Ectodermal cell (in vitro differentiated cells): ENCODE measurements at regions not wholly inside any gene's neighbourhood (a gene's known extent, or its start where the extent isn't known, plus 50 kb on each side); places are given as distances from the start of the nearest gene placed in this dataset.

Experiments
- H3K27ac ChIP-seq: 2 replicates; pipeline ENCODE4 v1.7.0; 2013; ENCODE audit warnings: mild to moderate bottlenecking, low read depth, low read length; ENCODE audit not compliant: insufficient read depth, poor library complexity, severe bottlenecking
- H3K27me3 ChIP-seq: 2 replicates; pipeline ENCODE4 v1.7.0; 2013; ENCODE audit warnings: mild to moderate bottlenecking, low read length; ENCODE audit not compliant: insufficient read depth, control insufficient read depth, poor library complexity, severe bottlenecking
- H3K36me3 ChIP-seq: one replicate; pipeline ENCODE4 v1.7.0; 2013; ENCODE audit warnings: low read length; ENCODE audit not compliant: control insufficient read depth, insufficient read depth
- H3K4me1 ChIP-seq: one replicate; pipeline ENCODE4 v1.7.0; 2013; ENCODE audit warnings: low read length; ENCODE audit not compliant: control insufficient read depth, insufficient read depth
- H3K4me3 ChIP-seq: 2 replicates; pipeline ENCODE4 v1.7.0; 2013; ENCODE audit warnings: low read depth, low read length, control low read depth; ENCODE audit not compliant: insufficient read depth
- H3K9me3 ChIP-seq: 2 replicates; pipeline ENCODE4 v1.7.0; 2013; ENCODE audit warnings: mild to moderate bottlenecking, low read length, moderate library complexity; ENCODE audit not compliant: control insufficient read depth
- WGBS, 2 experiments: methylation state at CpG; one replicate each; pipeline ENCODE4 v1.1.7; 2013; ENCODE audit warnings: missing lambda C conversion rate in 2 of 2; 5-methylcytosine and 5-hydroxymethylcytosine counted together

- no peaks in the 10 kb centered on the region for H3K27me3 ChIP-seq
- H3K27ac ChIP-seq = no peak overlapping the region
- no peaks in the 10 kb centered on the region for H3K36me3 ChIP-seq
- H3K4me1 ChIP-seq = peaks cover 19% of the 10 kb centered on the region
- WGBS, 2 experiments = 92% methylated on average over 14 of the region's 14 CpGs
- H3K9me3 ChIP-seq = no peaks in the 10 kb centered on the region
- no peak overlapping the region for H3K4me3 ChIP-seq
Observed at GRCh38 chr2:16325016-16325975, 340.3 kb downstream of the CYRIA start.

GRCh38 chr2:16324544-16324937, 341.1 kb downstream of the CYRIA start:
- Histone ChIP-seq H3K4me3 (no peak overlapping the region), H3K36me3 (no peaks in the 10 kb centered on the region), H3K4me1 (peaks cover 23% of the 10 kb centered on the region), H3K27me3 (no peaks in the 10 kb centered on the region), H3K27ac (no peak overlapping the region), H3K9me3 (no peaks in the 10 kb centered on the region)

DNA sequence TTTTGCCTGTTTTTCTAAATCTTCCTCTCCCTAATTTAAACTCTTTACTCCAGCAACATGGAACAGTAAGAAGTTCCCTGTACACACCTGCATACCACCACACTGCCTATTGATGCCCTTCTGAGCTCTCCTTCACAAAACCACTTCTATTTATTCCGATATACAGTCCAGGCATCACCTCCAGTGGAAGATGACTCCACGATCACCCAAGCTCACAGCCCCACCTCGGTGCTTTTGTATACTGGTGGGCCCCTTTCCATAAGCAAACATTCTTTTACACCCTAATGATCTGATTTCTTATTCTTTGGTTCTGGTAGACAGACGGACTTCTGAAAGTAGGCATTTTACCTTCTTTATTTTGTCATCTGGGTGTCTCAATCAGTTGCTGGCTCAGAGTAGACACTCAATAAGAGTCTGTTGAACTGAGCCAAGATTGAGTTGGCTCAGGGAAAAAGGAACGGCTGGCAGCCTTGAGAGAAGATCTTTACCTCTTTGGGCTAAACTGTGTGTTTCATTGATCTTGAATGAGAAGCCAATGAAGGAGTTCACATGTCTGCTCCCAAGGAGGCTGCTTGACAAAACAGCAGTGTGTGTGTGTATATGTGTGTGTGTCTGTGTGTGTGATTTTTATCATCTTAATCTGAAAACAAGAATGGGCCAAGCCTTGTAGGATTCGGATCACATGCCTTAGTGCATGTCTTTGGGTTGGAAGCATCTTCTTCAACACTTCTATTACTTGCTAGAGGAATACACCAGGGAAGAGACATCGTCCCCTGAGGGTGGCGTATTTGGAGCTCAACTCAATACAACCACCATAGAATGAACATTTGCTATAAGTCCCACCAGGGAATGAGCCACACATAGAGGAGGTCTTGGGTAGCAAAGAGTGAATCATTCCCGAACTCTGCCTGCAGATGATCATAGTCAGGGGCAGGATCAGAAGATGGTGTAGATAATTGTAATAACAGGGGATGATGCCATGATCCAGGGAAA, 341.8 kb downstream of the CYRIA start:
- Histone ChIP-seq H3K9me3 (no peaks in the 10 kb centered on the region), H3K27me3 (no peaks in the 10 kb centered on the region), H3K4me3 (no peak overlapping the region), H3K36me3 (no peaks in the 10 kb centered on the region), H3K4me1 (peaks cover 25% of the 10 kb centered on the region), H3K27ac (no peak overlapping the region)
- WGBS, 2 experiments = 94 to 95% methylated on average over 9 of the region's 9 CpGs

DNA sequence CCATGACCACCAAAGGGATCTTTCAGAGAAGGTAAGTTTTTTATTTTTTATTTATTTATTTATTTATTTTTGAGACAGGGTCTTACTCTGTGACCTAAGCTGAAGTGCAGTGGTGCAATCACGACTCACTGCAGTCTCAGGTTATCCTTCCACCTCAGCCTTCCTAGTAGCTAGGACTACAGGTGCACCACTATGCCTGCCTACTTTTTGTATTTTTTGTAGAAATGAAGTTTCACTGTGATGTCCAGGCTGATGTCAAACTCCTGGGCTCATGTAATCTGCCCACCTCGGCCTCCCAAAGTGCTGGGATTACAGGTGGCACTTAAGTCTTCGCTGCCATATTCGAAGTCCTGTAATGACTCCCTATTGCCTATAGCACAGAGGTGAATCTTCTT, 342.5 kb downstream of the CYRIA start:
- H3K4me1 ChIP-seq = peaks cover 32% of the 10 kb centered on the region
- H3K27me3 ChIP-seq = no peaks in the 10 kb centered on the region
- WGBS, 2 experiments = 91 to 93% methylated on average over 4 of the region's 4 CpGs

DNA sequence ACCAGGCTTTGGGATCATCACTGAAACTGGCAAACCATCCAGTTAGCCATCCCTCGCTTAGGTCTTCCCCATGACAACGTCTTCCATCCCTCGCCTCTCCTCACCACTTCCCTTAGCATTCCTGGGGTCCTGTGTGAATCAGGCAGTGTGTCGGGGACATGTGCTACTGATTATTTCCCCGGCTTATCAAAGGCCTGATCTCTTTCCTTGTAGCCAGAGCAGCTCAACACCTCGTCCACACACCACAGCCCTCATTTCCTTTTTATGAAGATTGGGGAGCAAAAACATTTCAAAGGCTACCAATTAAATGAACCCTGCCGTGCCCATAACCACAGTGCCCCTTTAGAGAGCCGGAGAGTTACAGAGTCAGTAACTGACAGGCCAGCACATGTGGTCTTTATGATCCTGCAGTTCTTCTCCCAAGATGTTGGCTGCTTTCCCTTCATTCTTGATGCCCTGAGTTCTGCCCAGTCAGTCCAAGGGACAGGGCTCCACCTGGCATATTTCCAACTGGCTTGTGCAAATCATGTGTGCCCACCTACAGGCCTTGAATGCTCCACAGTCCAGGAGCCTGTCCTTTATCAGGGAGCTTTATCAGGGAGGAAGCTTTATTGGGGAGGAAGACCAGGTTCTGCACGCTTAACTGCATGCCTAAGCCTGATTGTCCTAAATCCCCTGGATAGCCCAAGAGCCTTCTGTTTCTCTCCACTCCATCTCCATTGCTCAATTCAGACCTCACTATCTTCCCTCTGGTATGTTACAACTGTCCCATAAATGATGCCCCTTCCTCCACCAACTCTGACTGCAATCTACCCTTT, 343.1 kb downstream of the CYRIA start:
- Histone ChIP-seq H3K9me3 (no peaks in the 10 kb centered on the region), H3K27me3 (no peaks in the 10 kb centered on the region), H3K36me3 (no peaks in the 10 kb centered on the region), H3K4me1 (peaks cover 34% of the 10 kb centered on the region), H3K27ac (no peak overlapping the region), H3K4me3 (no peak overlapping the region)
- WGBS, 2 experiments = 89 to 93% methylated on average over 9 of the region's 9 CpGs

More for the DNA sequence above, 342.5 kb downstream of the CYRIA start:
- H3K9me3 ChIP-seq = no peaks in the 10 kb centered on the region
- H3K27ac ChIP-seq = no peak overlapping the region
- H3K36me3 ChIP-seq = no peaks in the 10 kb centered on the region
- no peak overlapping the region for H3K4me3 ChIP-seq

DNA sequence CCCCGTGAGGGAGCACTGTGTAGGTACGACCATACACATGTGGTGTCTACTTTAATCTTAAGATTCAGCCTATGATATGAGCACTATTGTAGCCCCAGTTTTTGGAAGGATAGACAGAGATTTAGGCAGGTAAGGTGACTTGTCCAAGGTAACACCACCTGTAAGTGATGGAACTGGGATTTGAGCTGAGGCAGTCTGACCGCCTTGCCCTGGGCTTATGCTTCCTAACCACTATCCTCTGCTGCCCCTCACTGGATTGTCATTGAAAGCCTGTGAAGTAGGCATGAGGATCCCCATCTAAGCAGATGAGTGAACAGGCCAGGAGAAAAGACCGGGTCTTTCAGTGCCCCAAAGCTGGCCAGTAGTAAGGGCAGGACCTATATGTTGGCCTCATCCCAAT, 343.8 kb downstream of the CYRIA start:
- Histone ChIP-seq H3K4me1 (peaks cover 34% of the 10 kb centered on the region), H3K36me3 (no peaks in the 10 kb centered on the region), H3K4me3 (no peak overlapping the region), H3K27ac (no peak overlapping the region), H3K9me3 (no peaks in the 10 kb centered on the region), H3K27me3 (no peaks in the 10 kb centered on the region)
- 85 to 96% methylated on average over 4 of the region's 4 CpGs for WGBS, 2 experiments

DNA sequence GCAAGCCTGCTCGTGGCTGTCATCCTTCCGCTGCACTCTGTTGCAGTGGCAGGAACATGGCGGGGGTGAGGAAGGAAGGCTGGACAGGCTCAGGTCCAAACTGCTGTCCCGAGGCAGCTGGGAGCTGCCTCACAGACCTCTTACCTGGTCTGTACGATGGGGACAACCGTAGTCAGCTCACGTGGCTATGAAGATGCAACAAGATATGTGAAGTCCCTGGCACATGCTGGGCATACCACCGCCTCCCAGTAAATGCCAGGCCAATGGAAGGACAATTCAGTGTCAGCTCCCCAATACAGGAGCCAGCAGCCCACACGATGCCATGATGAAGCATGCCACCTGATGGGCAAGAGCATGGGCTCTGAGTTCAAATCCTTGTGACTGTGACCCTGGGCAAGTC, 344.4 kb downstream of the CYRIA start:
- no peak overlapping the region for H3K27ac ChIP-seq
- H3K4me1 ChIP-seq = peaks cover 34% of the 10 kb centered on the region
- WGBS, 2 experiments = 92 to 93% methylated on average over 9 of the region's 9 CpGs
- H3K4me3 ChIP-seq = no peak overlapping the region
- no peaks in the 10 kb centered on the region for H3K9me3 ChIP-seq
- no peaks in the 10 kb centered on the region for H3K27me3 ChIP-seq
- no peaks in the 10 kb centered on the region for H3K36me3 ChIP-seq

DNA sequence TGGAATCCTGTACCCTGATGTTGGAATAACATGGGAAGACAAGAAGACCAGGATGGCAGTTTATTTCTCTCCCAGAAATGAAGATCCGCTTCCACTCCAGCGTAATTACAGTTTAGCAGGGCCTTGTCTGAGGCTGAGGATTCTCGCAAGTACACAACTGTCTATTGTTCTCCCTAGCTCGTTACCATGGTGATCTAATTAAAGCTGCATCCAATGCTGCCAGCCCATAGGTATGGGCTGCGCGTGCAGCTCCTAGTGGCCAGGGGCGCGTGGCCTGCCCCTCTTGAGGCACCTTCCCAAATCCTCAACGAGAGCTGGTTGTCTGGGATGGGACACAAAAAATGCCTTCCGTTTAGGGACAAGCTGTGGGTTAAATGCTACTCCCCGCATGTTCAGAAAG, 344.9 kb downstream of the CYRIA start:
- Histone ChIP-seq H3K9me3 (no peaks in the 10 kb centered on the region), H3K4me3 (no peak overlapping the region), H3K27ac (no peak overlapping the region), H3K27me3 (no peaks in the 10 kb centered on the region), H3K4me1 (peaks cover 34% of the 10 kb centered on the region), H3K36me3 (no peaks in the 10 kb centered on the region)
- 66 to 71% methylated on average over 11 of the region's 11 CpGs for WGBS, 2 experiments

- Histone ChIP-seq H3K36me3 (no peaks in the 10 kb centered on the region), H3K27ac (peak overlapping the region; percentile 19), H3K4me3 (no peak overlapping the region), H3K4me1 (peaks cover 24% of the 10 kb centered on the region), H3K27me3 (no peaks in the 10 kb centered on the region), H3K9me3 (no peaks in the 10 kb centered on the region)
- WGBS, 2 experiments = 90 to 91% methylated on average over 12 of the region's 12 CpGs
Observed at GRCh38 chr2:16319551-16320121, 346.0 kb downstream of the CYRIA start.
